Osteocyte (in vitro differentiated cells): ENCODE measurements at regions not wholly inside any gene's neighbourhood (a gene's known extent, or its start where the extent isn't known, plus 50 kb on each side); places are given as distances from the start of the nearest gene placed in this dataset.

Source experiments
- DNase-seq: peaks from one replicate; pipeline ENCODE4 v3.0.0; 2021; ENCODE audit warnings: mixed read lengths; ENCODE audit not compliant: unreplicated experiment; ENCODE audit errors: extremely low spot score
- H3K27ac Mint-ChIP-seq: one replicate; pipeline ENCODE4 v1.8.0; 2021; ENCODE audit warnings: mild to moderate bottlenecking, mixed read lengths; ENCODE audit not compliant: unreplicated experiment
- H3K27me3 Mint-ChIP-seq: one replicate; pipeline ENCODE4 v1.8.0; 2021; ENCODE audit warnings: mixed read lengths; ENCODE audit not compliant: unreplicated experiment
- H3K36me3 Mint-ChIP-seq: one replicate; pipeline ENCODE4 v1.8.0; 2021; ENCODE audit warnings: mixed read lengths; ENCODE audit not compliant: unreplicated experiment
- H3K4me1 Mint-ChIP-seq: one replicate; pipeline ENCODE4 v1.8.0; 2021; ENCODE audit warnings: mixed read lengths; ENCODE audit not compliant: unreplicated experiment
- H3K4me3 Mint-ChIP-seq: one replicate; pipeline ENCODE4 v1.8.0; 2021; ENCODE audit warnings: mild to moderate bottlenecking, moderate library complexity, mixed read lengths; ENCODE audit not compliant: unreplicated experiment
- H3K9me3 Mint-ChIP-seq: one replicate; pipeline ENCODE4 v1.8.0; 2021; ENCODE audit warnings: mixed read lengths; ENCODE audit not compliant: unreplicated experiment
- TF ChIP-seq, protein P1 (sequence below): fragments of 200-600 bp; sonication (generic); IDR thresholded peaks from 2 replicates; pipeline ENCODE4 v1.5.0; 2021; ENCODE audit warnings: antibody characterized with exemption, mild to moderate bottlenecking, moderate library complexity

DNA sequence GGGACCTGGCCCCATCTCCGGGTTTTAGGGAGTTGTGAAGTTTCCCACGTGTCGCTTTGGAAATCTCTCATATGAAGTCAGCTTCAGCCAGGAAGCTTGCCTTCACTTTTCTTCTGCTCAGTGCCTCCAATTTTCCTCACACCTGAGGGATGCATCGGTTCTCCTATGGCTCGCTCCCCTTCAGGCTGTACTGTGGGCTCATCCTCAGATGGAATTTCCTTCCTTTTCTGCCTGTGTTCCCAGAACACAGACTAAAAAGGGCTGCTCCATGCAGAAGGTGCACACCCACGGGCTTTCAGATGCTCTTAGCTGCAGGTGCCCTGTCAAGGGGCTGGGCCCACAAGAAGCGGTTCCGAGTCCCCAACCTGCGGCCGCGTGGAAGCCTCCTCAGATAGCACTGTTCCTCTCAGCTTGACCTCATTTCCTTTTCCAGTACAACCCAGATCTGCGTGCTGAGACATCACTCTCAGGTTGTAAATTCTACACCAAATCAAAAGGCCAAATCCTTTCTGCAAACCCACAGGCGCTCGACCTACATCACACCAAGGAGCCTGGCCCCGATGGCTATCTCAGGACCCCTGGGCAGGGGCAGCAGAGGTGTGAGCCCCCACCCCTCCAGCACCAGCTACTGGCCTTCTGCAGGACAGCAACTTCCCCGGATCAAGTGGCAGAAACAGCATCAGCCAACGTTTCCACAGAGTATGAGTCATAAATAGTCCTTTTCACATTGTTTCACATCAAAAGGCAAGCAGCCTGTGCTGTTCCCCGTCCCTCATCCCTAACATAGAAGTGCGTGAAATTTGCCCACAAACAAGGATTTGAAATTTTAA is 275.9 kb downstream of the ZNF536 start:
- Mint-ChIP-seq H3K9me3 (no peaks in the 10 kb centered on the region), H3K27me3 (peaks cover 3% of the 10 kb centered on the region), H3K36me3 (no peaks in the 10 kb centered on the region), H3K27ac (no peak overlapping the region), H3K4me3 (no peak overlapping the region), H3K4me1 (no peaks in the 10 kb centered on the region)
- TF ChIP-seq, protein P1, sequence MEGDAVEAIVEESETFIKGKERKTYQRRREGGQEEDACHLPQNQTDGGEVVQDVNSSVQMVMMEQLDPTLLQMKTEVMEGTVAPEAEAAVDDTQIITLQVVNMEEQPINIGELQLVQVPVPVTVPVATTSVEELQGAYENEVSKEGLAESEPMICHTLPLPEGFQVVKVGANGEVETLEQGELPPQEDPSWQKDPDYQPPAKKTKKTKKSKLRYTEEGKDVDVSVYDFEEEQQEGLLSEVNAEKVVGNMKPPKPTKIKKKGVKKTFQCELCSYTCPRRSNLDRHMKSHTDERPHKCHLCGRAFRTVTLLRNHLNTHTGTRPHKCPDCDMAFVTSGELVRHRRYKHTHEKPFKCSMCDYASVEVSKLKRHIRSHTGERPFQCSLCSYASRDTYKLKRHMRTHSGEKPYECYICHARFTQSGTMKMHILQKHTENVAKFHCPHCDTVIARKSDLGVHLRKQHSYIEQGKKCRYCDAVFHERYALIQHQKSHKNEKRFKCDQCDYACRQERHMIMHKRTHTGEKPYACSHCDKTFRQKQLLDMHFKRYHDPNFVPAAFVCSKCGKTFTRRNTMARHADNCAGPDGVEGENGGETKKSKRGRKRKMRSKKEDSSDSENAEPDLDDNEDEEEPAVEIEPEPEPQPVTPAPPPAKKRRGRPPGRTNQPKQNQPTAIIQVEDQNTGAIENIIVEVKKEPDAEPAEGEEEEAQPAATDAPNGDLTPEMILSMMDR = no peak
- peak; percentile 73 for DNase-seq

DNA sequence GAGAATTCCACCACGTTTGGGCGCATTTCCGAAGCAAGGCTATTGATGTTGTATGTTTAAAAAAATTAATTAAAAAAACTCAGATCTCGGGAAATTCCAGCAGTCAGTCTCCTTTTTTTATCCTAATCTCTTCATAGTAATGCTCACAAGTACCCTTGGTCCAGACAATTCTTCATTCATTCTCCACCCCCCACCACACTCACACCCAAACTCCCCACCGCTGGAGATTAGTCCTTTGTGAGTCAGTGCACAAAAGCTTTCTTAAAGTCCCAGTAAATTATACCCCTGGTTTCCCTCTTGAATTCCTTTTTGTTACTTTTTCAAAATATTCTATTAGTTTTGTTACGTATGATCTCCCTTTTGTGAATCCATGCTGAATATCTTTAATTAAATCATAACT is 274.6 kb downstream of the ZNF536 start:
- Mint-ChIP-seq H3K9me3 (no peaks in the 10 kb centered on the region), H3K27ac (no peak overlapping the region), H3K27me3 (peaks cover 3% of the 10 kb centered on the region), H3K4me1 (no peaks in the 10 kb centered on the region), H3K36me3 (no peaks in the 10 kb centered on the region), H3K4me3 (no peak overlapping the region)
- TF ChIP-seq, protein P1 = no peak
- no peak for DNase-seq

DNA sequence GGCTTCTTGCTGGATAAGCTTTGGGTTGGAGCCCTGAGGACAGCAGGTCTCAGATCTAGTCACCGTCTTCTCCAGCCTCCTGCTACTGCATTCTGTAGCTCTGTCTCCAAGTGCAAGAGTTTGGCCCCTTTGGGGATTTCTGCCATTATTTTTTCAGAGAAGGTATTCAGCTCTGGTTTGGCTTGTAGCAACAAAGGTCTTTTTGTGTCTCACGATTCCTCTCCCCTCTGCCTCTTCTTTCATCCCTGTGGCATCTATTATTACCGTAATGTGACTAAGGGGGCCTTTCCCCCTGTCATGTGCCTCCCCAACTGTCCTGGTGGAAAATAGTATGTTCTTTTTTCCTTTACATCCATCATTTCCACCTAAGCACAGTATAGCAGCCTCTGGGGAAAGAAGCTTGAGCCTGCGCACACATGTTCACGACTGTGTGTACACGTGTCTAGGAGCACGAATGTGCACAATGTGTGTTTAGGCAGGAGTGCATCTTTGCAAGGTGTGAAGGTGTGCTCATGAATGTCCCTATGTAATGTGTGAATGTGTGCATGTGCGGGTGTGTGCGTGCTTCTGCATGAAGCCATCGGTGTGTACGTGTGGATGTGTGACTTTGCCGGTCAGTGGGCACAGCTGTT is 273.9 kb downstream of the ZNF536 start:
- no peak overlapping the region for H3K27ac Mint-ChIP-seq
- DNase-seq = peak; percentile 30
- no peaks in the 10 kb centered on the region for H3K36me3 Mint-ChIP-seq
- peaks cover 3% of the 10 kb centered on the region for H3K27me3 Mint-ChIP-seq
- no peak overlapping the region for H3K4me3 Mint-ChIP-seq
- TF ChIP-seq, protein P1 = no peak
- no peaks in the 10 kb centered on the region for H3K4me1 Mint-ChIP-seq
- no peaks in the 10 kb centered on the region for H3K9me3 Mint-ChIP-seq

GRCh38 chr19:30640252-30640965 is 268.2 kb downstream of the ZNF536 start:
- Mint-ChIP-seq H3K4me3 (no peak overlapping the region), H3K4me1 (no peaks in the 10 kb centered on the region), H3K36me3 (no peaks in the 10 kb centered on the region), H3K27me3 (no peaks in the 10 kb centered on the region), H3K9me3 (peaks cover 9% of the 10 kb centered on the region), H3K27ac (no peak overlapping the region)
- peak; percentile 51 for DNase-seq
- TF ChIP-seq, protein P1 = no peak

DNA sequence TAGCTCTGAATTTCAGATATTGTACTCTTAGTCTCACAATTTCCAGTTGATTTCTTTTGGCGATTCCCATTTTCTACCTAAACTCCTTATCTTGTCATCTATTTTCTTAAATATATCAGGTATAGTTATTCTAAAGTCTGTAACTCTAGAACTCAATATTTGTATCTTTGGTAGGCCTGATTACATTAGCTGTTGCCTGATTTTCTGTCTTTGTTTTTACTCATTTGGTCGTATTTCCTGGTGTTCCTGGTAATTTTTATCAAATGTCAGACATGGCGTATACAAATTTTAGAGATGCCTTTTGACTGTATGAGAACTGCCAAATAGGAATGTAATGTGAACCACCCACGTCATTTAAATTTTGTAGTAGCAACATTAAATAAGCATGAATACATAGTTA is 266.7 kb downstream of the ZNF536 start:
- TF ChIP-seq, protein P1 = no peak
- H3K4me3 Mint-ChIP-seq = no peak overlapping the region
- no peaks in the 10 kb centered on the region for H3K27me3 Mint-ChIP-seq

More for the DNA sequence above, 266.7 kb downstream of the ZNF536 start:
- no peaks in the 10 kb centered on the region for H3K36me3 Mint-ChIP-seq
- H3K4me1 Mint-ChIP-seq = no peaks in the 10 kb centered on the region
- peaks cover 12% of the 10 kb centered on the region for H3K9me3 Mint-ChIP-seq
- H3K27ac Mint-ChIP-seq = no peak overlapping the region
- no peak for DNase-seq
